ENCODE measurements at regions not wholly inside any gene's neighbourhood (a gene's known extent, or its start where the extent isn't known, plus 50 kb on each side); places are given as distances from the start of the nearest gene placed in this dataset.

DNA sequence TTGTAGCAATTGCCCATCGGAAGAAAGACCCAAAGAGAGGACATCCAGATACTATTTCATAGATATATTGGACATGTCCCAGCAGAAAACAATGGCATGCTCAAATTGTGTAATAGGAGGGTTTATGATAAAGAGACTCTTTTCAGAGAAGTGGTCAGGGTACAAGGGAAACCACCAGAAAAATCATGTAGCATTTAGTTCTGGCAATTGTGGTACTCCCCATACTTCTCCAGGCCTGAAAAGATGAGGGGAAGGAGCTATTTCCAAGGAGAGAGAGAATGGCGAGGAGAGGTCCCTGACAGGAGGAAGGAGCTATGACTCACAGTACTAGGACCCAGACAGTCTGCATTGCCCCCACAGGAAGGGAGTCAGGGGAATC, 68.4 kb upstream of the ADO start:
- DNase-seq: no peak
- no peaks in the 10 kb centered on the region for H3K27me3 ChIP-seq (replicated peaks in 1 of 4; ENCODE audit: control extremely low read depth in 1 of 4, control insufficient read depth in 3 of 4, insufficient read depth in 4 of 4, low read length in 3 of 4)
- Mint-ChIP-seq H3K27me3 (no peaks in the 10 kb centered on the region), H3K9me3 (ENCODE audit: insufficient read depth) (no peaks in the 10 kb centered on the region), H3K27ac (no peak overlapping the region), H3K4me3 (no peak overlapping the region), H3K4me1 (peaks cover 4% of the 10 kb centered on the region)
- TF ChIP-seq, protein P1, sequence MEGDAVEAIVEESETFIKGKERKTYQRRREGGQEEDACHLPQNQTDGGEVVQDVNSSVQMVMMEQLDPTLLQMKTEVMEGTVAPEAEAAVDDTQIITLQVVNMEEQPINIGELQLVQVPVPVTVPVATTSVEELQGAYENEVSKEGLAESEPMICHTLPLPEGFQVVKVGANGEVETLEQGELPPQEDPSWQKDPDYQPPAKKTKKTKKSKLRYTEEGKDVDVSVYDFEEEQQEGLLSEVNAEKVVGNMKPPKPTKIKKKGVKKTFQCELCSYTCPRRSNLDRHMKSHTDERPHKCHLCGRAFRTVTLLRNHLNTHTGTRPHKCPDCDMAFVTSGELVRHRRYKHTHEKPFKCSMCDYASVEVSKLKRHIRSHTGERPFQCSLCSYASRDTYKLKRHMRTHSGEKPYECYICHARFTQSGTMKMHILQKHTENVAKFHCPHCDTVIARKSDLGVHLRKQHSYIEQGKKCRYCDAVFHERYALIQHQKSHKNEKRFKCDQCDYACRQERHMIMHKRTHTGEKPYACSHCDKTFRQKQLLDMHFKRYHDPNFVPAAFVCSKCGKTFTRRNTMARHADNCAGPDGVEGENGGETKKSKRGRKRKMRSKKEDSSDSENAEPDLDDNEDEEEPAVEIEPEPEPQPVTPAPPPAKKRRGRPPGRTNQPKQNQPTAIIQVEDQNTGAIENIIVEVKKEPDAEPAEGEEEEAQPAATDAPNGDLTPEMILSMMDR (IDR thresholded peaks at IDR 0.05): no peak
- no peak for TF ChIP-seq EZH2 (IDR thresholded peaks at IDR 0.05; ENCODE audit: borderline replicate concordance, insufficient read depth, low read depth, low read length, poor library complexity, severe bottlenecking)
- H3K36me3 ChIP-seq (replicated peaks in 1 of 2; ENCODE audit: control extremely low read depth in 1 of 2, control insufficient read depth in 1 of 2, extremely low read depth in 1 of 2, insufficient read depth in 2 of 2, low read length in 1 of 2): no peaks in the 10 kb centered on the region
- no peaks in the 10 kb centered on the region for H4K20me1 ChIP-seq (ENCODE audit: control insufficient read depth, insufficient read depth, low read length, poor library complexity, severe bottlenecking)
- ChIA-PET POLR2A (interaction anchor here (1.2 kb wide), 1 partner anchor 81 kb away, joined by 5 read pairs; no protein-coding TSS in a partner anchor), CTCF (interaction anchor here (1.3 kb wide), 1 partner anchor 82 kb away, joined by 3 read pairs; no protein-coding TSS in a partner anchor)
- H3K4me3 ChIP-seq (ENCODE audit: control extremely low read depth in 1 of 5, extremely low read depth in 1 of 5, insufficient read depth in 1 of 5, low read depth in 2 of 5, low read length in 4 of 5): no peak overlapping the region
- no peaks in the 10 kb centered on the region for H3K79me2 ChIP-seq (ENCODE audit: control insufficient read depth, insufficient read depth, low read length)
- H3K4me1 ChIP-seq (ENCODE audit: control insufficient read depth in 2 of 2, insufficient read depth in 2 of 2, low read length in 2 of 2): peaks cover 38 to 42% of the 10 kb centered on the region in 2 donors
- H2AFZ ChIP-seq (ENCODE audit: insufficient read depth, low read depth, low read length, poor library complexity, severe bottlenecking): no peak overlapping the region
- peak overlapping the region; percentile 39 for H3K4me2 ChIP-seq (replicated peaks; ENCODE audit: low read depth, low read length, poor library complexity, severe bottlenecking)
- WGBS (ENCODE audit: insufficient coverage): no CpG with 5 or more reads among the region's 2 CpGs
- no peak for ATAC-seq (ENCODE audit: low read depth)
- H3K27ac ChIP-seq (ENCODE audit: low read length in 2 of 2): no peak overlapping the region
- intact Hi-C loops (cut with micrococcal nuclease): no loop called here
- H3K9ac ChIP-seq (ENCODE audit: low read length): no peak overlapping the region
- H3K9me3 ChIP-seq (ENCODE audit: control extremely low read depth in 1 of 3, control insufficient read depth in 2 of 3, insufficient read depth in 1 of 3, low read length in 2 of 3): no peaks in the 10 kb centered on the region

DNA sequence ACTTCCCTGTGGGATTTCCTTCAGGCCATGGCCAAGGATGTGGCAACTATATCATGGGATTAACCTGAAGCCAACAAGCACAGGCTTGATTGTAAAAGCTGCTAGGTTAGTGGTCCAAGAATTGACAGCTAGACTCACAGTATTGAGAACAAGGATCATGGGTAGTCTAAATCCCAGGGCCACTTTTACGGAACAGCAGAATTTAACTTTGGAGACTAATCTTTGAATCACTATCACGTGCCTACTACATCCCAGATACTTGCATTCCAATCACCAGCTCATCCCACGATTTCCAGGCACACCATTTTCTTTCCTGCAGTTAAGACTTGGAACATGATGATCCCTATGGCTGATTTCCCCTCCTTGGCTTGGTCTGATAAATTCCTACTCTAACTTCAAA, 65.6 kb upstream of the ADO start:
- H2AFZ ChIP-seq (ENCODE audit: insufficient read depth, low read depth, low read length, poor library complexity, severe bottlenecking): no peak overlapping the region
- H4K20me1 ChIP-seq (ENCODE audit: control insufficient read depth, insufficient read depth, low read length, poor library complexity, severe bottlenecking): no peaks in the 10 kb centered on the region
- no peak overlapping the region for H3K4me3 Mint-ChIP-seq
- no peaks in the 10 kb centered on the region for H3K36me3 ChIP-seq (replicated peaks in 1 of 2; ENCODE audit: control extremely low read depth in 1 of 2, control insufficient read depth in 1 of 2, extremely low read depth in 1 of 2, insufficient read depth in 2 of 2, low read length in 1 of 2)
- H3K27ac Mint-ChIP-seq: no peak overlapping the region
- no peak overlapping the region for H3K4me3 ChIP-seq (ENCODE audit: control extremely low read depth in 1 of 5, extremely low read depth in 1 of 5, insufficient read depth in 1 of 5, low read depth in 2 of 5, low read length in 4 of 5)
- H3K27me3 ChIP-seq (replicated peaks in 1 of 4; ENCODE audit: control extremely low read depth in 1 of 4, control insufficient read depth in 3 of 4, insufficient read depth in 4 of 4, low read length in 3 of 4): no peaks in the 10 kb centered on the region
- DNase-seq (no peak), ATAC-seq (ENCODE audit: low read depth) (no peak)
- H3K4me1 ChIP-seq (ENCODE audit: control insufficient read depth in 2 of 2, insufficient read depth in 2 of 2, low read length in 2 of 2): peaks cover 32 to 36% of the 10 kb centered on the region in 2 donors
- ChIA-PET CTCF (no interaction called here), POLR2A (no interaction called here)
- TF ChIP-seq, protein P1 (IDR thresholded peaks at IDR 0.05): no peak
- TF ChIP-seq EZH2 (IDR thresholded peaks at IDR 0.05; ENCODE audit: borderline replicate concordance, insufficient read depth, low read depth, low read length, poor library complexity, severe bottlenecking): no peak
- H3K9me3 Mint-ChIP-seq (ENCODE audit: insufficient read depth): no peaks in the 10 kb centered on the region
- H3K9ac ChIP-seq (ENCODE audit: low read length): no peak overlapping the region
- intact Hi-C loops (cut with micrococcal nuclease): no loop called here
- peaks cover 16% of the 10 kb centered on the region for H3K4me1 Mint-ChIP-seq
- H3K79me2 ChIP-seq (ENCODE audit: control insufficient read depth, insufficient read depth, low read length): no peaks in the 10 kb centered on the region
- no peaks in the 10 kb centered on the region for H3K9me3 ChIP-seq (ENCODE audit: control extremely low read depth in 1 of 3, control insufficient read depth in 2 of 3, insufficient read depth in 1 of 3, low read length in 2 of 3)
- no peak overlapping the region for H3K4me2 ChIP-seq (replicated peaks; ENCODE audit: low read depth, low read length, poor library complexity, severe bottlenecking)
- no peaks in the 10 kb centered on the region for H3K27me3 Mint-ChIP-seq
- WGBS (ENCODE audit: insufficient coverage): 73% methylated on average over 3 of the region's 3 CpGs
- H3K27ac ChIP-seq (ENCODE audit: low read length in 2 of 2): no peak overlapping the region
